Fibroblast of skin of scalp (primary cell): ENCODE measurements at regions not wholly inside any gene's neighbourhood (a gene's known extent, or its start where the extent isn't known, plus 50 kb on each side); places are given as distances from the start of the nearest gene placed in this dataset.
"Not testable (repeated sequence)": the region's sequence is repeated elsewhere in the genome, so short reads cannot be mapped to it uniquely, and the experiment has no call there.

Source experiments
- DNase-seq: peaks from one replicate; pipeline ENCODE4 v3.0.0-alpha.2; 2013

- no peak for DNase-seq
These were observed 167.2 kb downstream of the NDFIP2 start for GRCh38 chr13:79648191-79648590.

GRCh38 chr13:79647533-79647932, 166.6 kb downstream of the NDFIP2 start:
- DNase-seq, result no peak

GRCh38 chr13:79646880-79647279, 165.9 kb downstream of the NDFIP2 start:
- DNase-seq, result no peak

- no peak for DNase-seq
These were observed 164.6 kb downstream of the NDFIP2 start for GRCh38 chr13:79645569-79645968.

- no peak for DNase-seq
These were observed 161.6 kb downstream of the NDFIP2 start for GRCh38 chr13:79642596-79642995.

GRCh38 chr13:79637133-79637763, 156.3 kb downstream of the NDFIP2 start:
- no peak for DNase-seq

GRCh38 chr13:79631051-79631659, 150.2 kb downstream of the NDFIP2 start:
- peak; percentile 59 for DNase-seq

GRCh38 chr13:79628463-79628862, 147.5 kb downstream of the NDFIP2 start:
- no peak for DNase-seq

- DNase-seq, result no peak
These were observed 146.0 kb downstream of the NDFIP2 start for GRCh38 chr13:79626924-79627323.

- no peak for DNase-seq
These were observed 144.6 kb downstream of the NDFIP2 start for GRCh38 chr13:79625517-79625916.

- no peak for DNase-seq
These were observed 140.9 kb downstream of the NDFIP2 start for GRCh38 chr13:79621902-79622301.

GRCh38 chr13:79621449-79621848, 140.5 kb downstream of the NDFIP2 start:
- DNase-seq, result no peak

- DNase-seq, result no peak
These were observed 133.4 kb downstream of the NDFIP2 start for GRCh38 chr13:79614250-79614918.

- no peak for DNase-seq
These were observed 131.6 kb downstream of the NDFIP2 start for GRCh38 chr13:79612604-79613003.

- DNase-seq, result not testable (repeated sequence)
These were observed 126.9 kb downstream of the NDFIP2 start for GRCh38 chr13:79607895-79608294.
